Vagina (tissue), 2 donors: ENCODE measurements at regions not wholly inside any gene's neighbourhood (a gene's known extent, or its start where the extent isn't known, plus 50 kb on each side); places are given as distances from the start of the nearest gene placed in this dataset.

Experiments
- DNase-seq, 2 donors: peaks; one replicate each; pipeline ENCODE4 v3.0.0-alpha.2; 2017; ENCODE audit errors: extremely low spot score in 2 of 2
- H3K27ac ChIP-seq: fragments of 200-600 bp; sonication (generic); one replicate; pipeline ENCODE4 v1.5.1; 2019
- H3K27me3 ChIP-seq: fragments of 200-600 bp; sonication (generic); one replicate; pipeline ENCODE4 v1.5.1; 2019
- H3K36me3 ChIP-seq, 2 donors: fragments of 200-600 bp; sonication (generic); one replicate each; pipeline ENCODE4 v1.5.1; 2017 to 2019
- H3K4me1 ChIP-seq: fragments of 200-600 bp; sonication (generic); one replicate; pipeline ENCODE4 v1.5.1; 2019
- H3K4me3 ChIP-seq, 2 donors: fragments of 200-600 bp; sonication (generic); 1 replicate in 1 of 2; 2 replicates in 1 of 2; pipeline ENCODE4 v1.5.1; 2016 to 2019
- H3K9me3 ChIP-seq: fragments of 200-600 bp; sonication (generic); one replicate; pipeline ENCODE4 v1.5.1; 2019
- CTCF ChIP-seq, 3 experiments: fragments of 450-650 bp in 2 of 3; fragments of 200-600 bp in 1 of 3; sonication (generic) in 1 of 3; IDR thresholded peaks; one replicate each; pipeline ENCODE4 v1.5.1; 2017 to 2019; ENCODE audit warnings: antibody characterized with exemption in 3 of 3, mild to moderate bottlenecking in 2 of 3, moderate library complexity in 2 of 3
- POLR2A ChIP-seq, 2 donors: fragments of 450-650 bp; IDR thresholded peaks; one replicate each; pipeline ENCODE4 v1.6.1; 2017; ENCODE audit warnings: antibody characterized with exemption in 2 of 2, mild to moderate bottlenecking in 2 of 2, moderate library complexity in 2 of 2
- POLR2AphosphoS5 ChIP-seq, 2 donors: sonication (generic); formaldehyde crosslinking; IDR thresholded peaks; one replicate each; pipeline ENCODE4 v1.9.0; 2017; ENCODE audit warnings: antibody characterized with exemption in 2 of 2, mild to moderate bottlenecking in 2 of 2, low read depth in 1 of 2; ENCODE audit not compliant: insufficient read depth in 1 of 2
- intact Hi-C: fragments of 100-400 bp; cut with DNase I; formaldehyde crosslinking; loops from one replicate; pipeline ENCODE4 v1.15.1; 2023

- H3K36me3 ChIP-seq, result no peaks in the 10 kb centered on the region
- H3K27me3 ChIP-seq, result no peaks in the 10 kb centered on the region
- DNase-seq, result no peak
- no peak overlapping the region for H3K27ac ChIP-seq
- no peak overlapping the region for H3K4me3 ChIP-seq
- intact Hi-C loops, result no loop called here
- H3K9me3 ChIP-seq, result no peaks in the 10 kb centered on the region
- TF ChIP-seq POLR2A (IDR thresholded peaks at IDR 0.05) (no peak), POLR2AphosphoS5 (IDR thresholded peaks at IDR 0.05; ENCODE audit: insufficient read depth in 1 of 2, low read depth in 1 of 2) (no peak), CTCF (IDR thresholded peaks at IDR 0.05) (no peak)
- peaks cover 95% of the 10 kb centered on the region for H3K4me1 ChIP-seq
Measured at GRCh38 chr9:89659473-89659872, 54.7 kb downstream of the GADD45G start.

GRCh38 chr9:89659891-89660685 lies 55.3 kb downstream of the GADD45G start:
- Histone ChIP-seq H3K27ac (no peak overlapping the region), H3K4me1 (peaks cover 93% of the 10 kb centered on the region), H3K27me3 (no peaks in the 10 kb centered on the region), H3K36me3 (no peaks in the 10 kb centered on the region), H3K4me3 (no peak overlapping the region), H3K9me3 (no peaks in the 10 kb centered on the region)
- DNase-seq, result no peak
- no peak for TF ChIP-seq CTCF (IDR thresholded peaks at IDR 0.05)
- TF ChIP-seq POLR2A (IDR thresholded peaks at IDR 0.05), result no peak
- TF ChIP-seq POLR2AphosphoS5 (IDR thresholded peaks at IDR 0.05; ENCODE audit: insufficient read depth in 1 of 2, low read depth in 1 of 2), result no peak
- intact Hi-C loops, result no loop called here

- TF ChIP-seq CTCF (IDR thresholded peaks at IDR 0.05), result no peak
- TF ChIP-seq POLR2AphosphoS5 (IDR thresholded peaks at IDR 0.05; ENCODE audit: insufficient read depth in 1 of 2, low read depth in 1 of 2), result no peak
- no peak for TF ChIP-seq POLR2A (IDR thresholded peaks at IDR 0.05)
- Histone ChIP-seq H3K4me3 (peak overlapping the region; percentile 15 to 44), H3K36me3 (no peaks in the 10 kb centered on the region), H3K4me1 (peaks cover 84% of the 10 kb centered on the region), H3K27ac (peak overlapping the region; percentile 58), H3K27me3 (no peaks in the 10 kb centered on the region), H3K9me3 (no peaks in the 10 kb centered on the region)
- DNase-seq, result no peak
- intact Hi-C loops, result no loop called here
Measured at GRCh38 chr9:89661391-89661949, 56.7 kb downstream of the GADD45G start.

- Histone ChIP-seq H3K4me3 (peak overlapping the region; percentile 15 to 44), H3K36me3 (no peaks in the 10 kb centered on the region), H3K27me3 (no peaks in the 10 kb centered on the region), H3K9me3 (no peaks in the 10 kb centered on the region), H3K4me1 (peaks cover 77% of the 10 kb centered on the region), H3K27ac (peak overlapping the region; percentile 58)
- no peak for TF ChIP-seq CTCF (IDR thresholded peaks at IDR 0.05)
- peak; percentile 58 to 84 for TF ChIP-seq POLR2AphosphoS5 (IDR thresholded peaks at IDR 0.05; ENCODE audit: insufficient read depth in 1 of 2, low read depth in 1 of 2)
- intact Hi-C loops, result no loop called here
- DNase-seq, result peak in 1 of 2 donors; percentile 97
Measured at GRCh38 chr9:89661956-89662717, 57.3 kb downstream of the GADD45G start.
